NB4 (cell line): ENCODE measurements at regions not wholly inside any gene's neighbourhood (a gene's known extent, or its start where the extent isn't known, plus 50 kb on each side); places are given as distances from the start of the nearest gene placed in this dataset.
A peak's percentile ranks its signal among the peaks of the same experiment; 100 is the strongest.

Experiments used
- DNase-seq: peaks from one replicate; pipeline ENCODE4 v3.0.0; 2010; ENCODE audit warnings: low read depth
- H3K4me3 ChIP-seq: one replicate; pipeline ENCODE4 v1.5.1; 2011; ENCODE audit warnings: mild to moderate bottlenecking, low read depth, low read length, moderate library complexity
- MAX ChIP-seq: IDR thresholded peaks from 2 replicates; pipeline ENCODE4 v1.6.1; 2011; ENCODE audit warnings: low read depth, low read length
- MYC ChIP-seq: IDR thresholded peaks from 2 replicates; pipeline ENCODE4 v1.6.1; 2011; ENCODE audit warnings: low read depth, low read length
- POLR2A ChIP-seq: IDR thresholded peaks from 2 replicates; pipeline ENCODE4 v1.6.1; 2011; ENCODE audit warnings: mild to moderate bottlenecking; ENCODE audit not compliant: insufficient read length; ENCODE audit errors: extremely low read depth
- TF ChIP-seq, protein P1 (sequence below): IDR thresholded peaks from one replicate; pipeline ENCODE4 v1.5.1; 2012; ENCODE audit warnings: low read depth, low read length

GRCh38 chr10:130300608-130301020 is 164.4 kb downstream of the GLRX3 start:
- peak; percentile 82 for DNase-seq
- peak overlapping the region; percentile 72 for H3K4me3 ChIP-seq
- TF ChIP-seq MYC (no peak), MAX (0 out of 2 replicates have a peak, but pooled peaks have one; percentile 17)
- TF ChIP-seq, protein P1, sequence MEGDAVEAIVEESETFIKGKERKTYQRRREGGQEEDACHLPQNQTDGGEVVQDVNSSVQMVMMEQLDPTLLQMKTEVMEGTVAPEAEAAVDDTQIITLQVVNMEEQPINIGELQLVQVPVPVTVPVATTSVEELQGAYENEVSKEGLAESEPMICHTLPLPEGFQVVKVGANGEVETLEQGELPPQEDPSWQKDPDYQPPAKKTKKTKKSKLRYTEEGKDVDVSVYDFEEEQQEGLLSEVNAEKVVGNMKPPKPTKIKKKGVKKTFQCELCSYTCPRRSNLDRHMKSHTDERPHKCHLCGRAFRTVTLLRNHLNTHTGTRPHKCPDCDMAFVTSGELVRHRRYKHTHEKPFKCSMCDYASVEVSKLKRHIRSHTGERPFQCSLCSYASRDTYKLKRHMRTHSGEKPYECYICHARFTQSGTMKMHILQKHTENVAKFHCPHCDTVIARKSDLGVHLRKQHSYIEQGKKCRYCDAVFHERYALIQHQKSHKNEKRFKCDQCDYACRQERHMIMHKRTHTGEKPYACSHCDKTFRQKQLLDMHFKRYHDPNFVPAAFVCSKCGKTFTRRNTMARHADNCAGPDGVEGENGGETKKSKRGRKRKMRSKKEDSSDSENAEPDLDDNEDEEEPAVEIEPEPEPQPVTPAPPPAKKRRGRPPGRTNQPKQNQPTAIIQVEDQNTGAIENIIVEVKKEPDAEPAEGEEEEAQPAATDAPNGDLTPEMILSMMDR, result no peak

DNA sequence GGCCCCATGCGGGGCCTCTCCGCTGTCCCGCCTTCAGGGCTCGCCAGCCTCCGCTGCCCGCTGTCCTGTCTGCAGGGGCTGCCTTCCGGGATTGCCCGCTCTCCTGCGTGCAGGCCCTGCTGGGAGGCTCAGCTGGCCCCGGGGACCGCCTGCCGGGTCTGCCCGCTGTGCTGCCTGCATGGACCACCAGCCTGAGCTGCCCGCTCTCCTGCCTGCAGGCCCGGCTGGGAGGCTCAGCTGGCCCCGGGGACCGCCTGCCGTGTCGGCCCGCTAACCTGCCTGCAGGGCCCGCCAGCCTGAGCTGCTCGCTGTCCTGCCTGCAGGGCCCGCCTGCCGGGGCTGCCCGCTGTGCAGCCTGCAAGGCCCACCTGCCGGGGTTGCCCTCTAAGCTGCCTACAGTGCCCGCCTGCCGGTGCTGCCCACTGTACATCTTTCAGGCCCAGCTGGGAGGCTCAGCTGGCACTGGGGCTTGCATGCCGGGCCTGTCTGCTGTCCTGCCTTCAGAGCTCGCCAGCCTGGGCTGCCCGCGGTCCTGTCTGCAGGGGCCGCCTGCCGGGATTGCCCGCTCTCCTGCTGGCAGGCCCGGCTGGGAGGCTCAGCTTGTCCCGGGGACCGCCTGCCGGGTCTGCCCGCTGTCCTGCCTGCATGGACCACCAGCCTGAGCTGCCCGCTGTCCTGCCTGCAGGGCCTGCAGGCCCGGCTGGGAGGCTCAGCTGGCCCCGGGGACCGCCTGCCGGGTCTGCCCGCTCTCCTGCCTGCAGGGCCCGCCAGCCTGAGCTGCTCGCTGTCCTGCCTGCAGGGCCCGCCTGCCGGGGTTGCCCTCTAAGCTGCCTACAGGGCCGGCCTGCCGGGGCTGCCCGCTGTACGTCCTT is 165.1 kb downstream of the GLRX3 start:
- DNase-seq, result peak; percentile 89
- peak overlapping the region; percentile 72 for H3K4me3 ChIP-seq
- TF ChIP-seq POLR2A (peak; percentile 25), MAX (peak; percentile 35; the same call in 1 of the 2 replicates), MYC (no peak)
- TF ChIP-seq, protein P1, result no peak

GRCh38 chr10:130326954-130327353 is 190.8 kb downstream of the GLRX3 start:
- DNase-seq, result no peak
- H3K4me3 ChIP-seq, result no peak overlapping the region
- TF ChIP-seq MYC (no peak), MAX (no peak), POLR2A (no peak)
- TF ChIP-seq, protein P1, result no peak

GRCh38 chr10:130329792-130330191 is 193.6 kb downstream of the GLRX3 start:
- no peak for TF ChIP-seq MYC
- TF ChIP-seq, protein P1, result no peak
- TF ChIP-seq MAX, result no peak
- no peak for TF ChIP-seq POLR2A
- no peak overlapping the region for H3K4me3 ChIP-seq
- DNase-seq, result no peak

DNA sequence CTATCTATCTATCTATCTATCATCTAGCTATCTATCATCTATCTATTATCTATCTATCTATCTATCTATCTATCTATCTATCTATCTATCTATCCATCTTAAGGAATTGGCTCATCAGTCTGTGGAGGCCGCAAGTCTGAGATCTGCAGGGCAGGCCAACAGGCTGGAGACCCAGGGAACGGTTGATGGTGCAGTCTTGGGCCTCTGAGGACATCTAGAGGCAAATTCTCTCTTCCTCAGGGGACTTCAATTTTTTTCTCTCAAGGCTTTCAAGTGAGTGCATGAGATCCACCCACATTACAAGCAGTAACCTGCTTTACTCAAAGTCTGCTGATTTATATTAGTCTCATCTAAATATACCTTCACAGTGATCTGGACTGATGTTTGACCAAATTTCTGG is 197.0 kb downstream of the GLRX3 start:
- DNase-seq, result peak; percentile 66
- TF ChIP-seq MAX, result no peak
- no peak for TF ChIP-seq MYC
- TF ChIP-seq, protein P1, result peak; percentile 54
- no peak overlapping the region for H3K4me3 ChIP-seq
